Thoracic aorta (tissue), 2 donors: ENCODE measurements at regions not wholly inside any gene's neighbourhood (a gene's known extent, or its start where the extent isn't known, plus 50 kb on each side); places are given as distances from the start of the nearest gene placed in this dataset.

Experiments
- ATAC-seq: fragments of 150-250 bp; one replicate; pipeline ENCODE4 v1.8.0; 2017; ENCODE audit warnings: low read depth; ENCODE audit not compliant: insufficient number of reproducible peaks, low FRiP score
- DNase-seq: peaks from one replicate; pipeline ENCODE4 v3.0.0-alpha.2; 2020; ENCODE audit warnings: low spot score
- H3K27ac ChIP-seq, 2 donors: fragments of 200-600 bp; sonication (generic); 1 replicate in 1 of 2; 2 replicates in 1 of 2; pipeline ENCODE4 v1.5.1; 2016; ENCODE audit warnings: mild to moderate bottlenecking in 2 of 2, moderate library complexity in 2 of 2
- H3K27me3 ChIP-seq: fragments of 200-600 bp; sonication (generic); replicated peaks from 2 replicates; pipeline ENCODE4 v1.6.0; 2016; ENCODE audit warnings: mild to moderate bottlenecking; ENCODE audit not compliant: insufficient read depth
- H3K36me3 ChIP-seq: fragments of 200-600 bp; sonication (generic); one replicate; pipeline ENCODE4 v1.5.1; 2016
- H3K4me1 ChIP-seq, 2 donors: fragments of 200-600 bp; sonication (generic); 1 replicate in 1 of 2; 2 replicates in 1 of 2; pipeline versions ENCODE4 v1.5.1 to v1.6.0; 2016; ENCODE audit warnings: low read depth in 2 of 2, mild to moderate bottlenecking in 1 of 2; ENCODE audit not compliant: control insufficient read depth in 1 of 2
- H3K4me3 ChIP-seq: fragments of 200-600 bp; sonication (generic); 2 replicates; pipeline ENCODE4 v1.5.1; 2016; ENCODE audit warnings: mild to moderate bottlenecking
- H3K9me3 ChIP-seq: fragments of 200-600 bp; sonication (generic); 2 replicates; pipeline ENCODE4 v1.5.1; 2016
- CTCF ChIP-seq: fragments of 200-600 bp; sonication (generic); IDR thresholded peaks from one replicate; pipeline ENCODE4 v1.5.1; 2019; ENCODE audit warnings: antibody characterized with exemption

DNA sequence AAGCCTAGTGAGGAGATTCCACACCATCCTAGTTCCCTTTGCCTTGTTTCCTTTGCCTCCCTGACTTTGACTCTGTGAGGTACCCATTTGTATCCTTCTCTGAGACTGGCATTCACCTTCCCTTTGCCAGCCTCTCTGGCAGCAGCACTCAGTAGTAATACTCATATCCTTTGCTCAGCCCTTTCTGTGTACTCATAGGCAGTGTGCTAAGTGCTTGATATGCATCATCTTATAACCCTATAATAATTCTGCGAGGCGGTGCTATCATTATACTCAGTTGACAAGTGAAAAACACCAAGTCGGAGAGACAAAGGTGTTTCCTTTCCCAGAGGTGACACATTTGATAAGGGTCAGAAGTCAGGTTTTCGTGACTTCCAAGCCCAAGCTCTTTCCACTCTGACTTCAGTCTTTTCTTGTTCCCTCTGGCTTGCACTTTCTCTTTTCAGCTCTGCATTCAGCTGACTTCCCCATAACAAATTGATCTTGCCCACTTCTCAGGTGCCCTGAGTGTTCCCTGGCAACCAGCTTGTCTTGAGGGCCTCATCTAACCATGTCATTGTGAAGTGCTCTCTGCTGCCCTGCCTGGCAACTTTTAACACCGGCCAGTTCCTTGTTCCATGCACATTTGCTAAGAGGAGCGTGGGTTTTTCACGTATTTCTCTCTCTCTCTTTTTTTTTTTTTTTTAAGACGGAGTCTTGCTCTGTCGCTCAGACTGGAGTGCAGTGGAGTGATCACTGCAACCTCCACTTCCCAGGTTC, 94.5 kb upstream of the UPP2 start:
- Histone ChIP-seq H3K36me3 (no peaks in the 10 kb centered on the region), H3K4me1 (peaks cover 0 to 8% of the 10 kb centered on the region in 2 donors), H3K9me3 (no peaks in the 10 kb centered on the region), H3K27me3 (no peaks in the 10 kb centered on the region), H3K4me3 (no peak overlapping the region), H3K27ac (no peak overlapping the region)
- DNase-seq (no peak), ATAC-seq (no peak)
- TF ChIP-seq CTCF, result no peak

GRCh38 chr2:158004126-158004764, 97.4 kb upstream of the UPP2 start:
- DNase-seq (no peak), ATAC-seq (no peak)
- no peaks in the 10 kb centered on the region for H3K36me3 ChIP-seq
- H3K9me3 ChIP-seq, result no peaks in the 10 kb centered on the region
- no peak overlapping the region for H3K4me3 ChIP-seq
- no peaks in the 10 kb centered on the region for H3K27me3 ChIP-seq
- H3K4me1 ChIP-seq, result peaks cover 0 to 2% of the 10 kb centered on the region in 2 donors
- no peak for TF ChIP-seq CTCF
- no peak overlapping the region for H3K27ac ChIP-seq

GRCh38 chr2:158002079-158002478, 99.6 kb upstream of the UPP2 start:
- Histone ChIP-seq H3K27ac (no peak overlapping the region), H3K4me1 (no peaks in the 10 kb centered on the region), H3K27me3 (no peaks in the 10 kb centered on the region), H3K36me3 (no peaks in the 10 kb centered on the region), H3K4me3 (no peak overlapping the region), H3K9me3 (no peaks in the 10 kb centered on the region)
- ATAC-seq (no peak), DNase-seq (no peak)
- no peak for TF ChIP-seq CTCF

DNA sequence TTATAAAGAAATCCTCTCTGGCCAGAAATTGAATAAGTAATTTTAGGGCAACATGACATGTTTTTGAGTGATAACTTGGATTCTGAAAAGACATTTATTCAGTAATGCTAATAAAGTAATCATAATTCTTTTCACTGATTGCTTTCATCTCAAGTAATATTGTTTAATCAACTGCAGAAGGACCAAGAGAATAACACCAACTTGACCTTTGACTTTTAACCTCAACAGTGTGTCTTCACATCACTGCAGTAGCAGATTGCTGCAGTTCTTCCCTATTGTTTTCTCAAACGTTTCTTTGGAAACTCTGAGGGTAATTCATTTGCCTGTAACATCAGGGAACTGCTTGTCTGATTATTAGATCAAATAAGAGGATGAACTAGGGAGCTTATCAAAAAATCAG, 104.9 kb upstream of the UPP2 start:
- TF ChIP-seq CTCF, result no peak
- ATAC-seq, result no peak

GRCh38 chr2:157995117-157995516, 106.6 kb upstream of the UPP2 start:
- no peak for TF ChIP-seq CTCF
- no peak overlapping the region for H3K4me3 ChIP-seq
- ATAC-seq, result no peak

More for the DNA sequence above, 104.9 kb upstream of the UPP2 start:
- DNase-seq, result no peak
- H3K9me3 ChIP-seq, result no peaks in the 10 kb centered on the region
- H3K4me3 ChIP-seq, result no peak overlapping the region
- H3K27me3 ChIP-seq, result no peaks in the 10 kb centered on the region
- no peaks in the 10 kb centered on the region for H3K4me1 ChIP-seq
- no peak overlapping the region for H3K27ac ChIP-seq
- no peaks in the 10 kb centered on the region for H3K36me3 ChIP-seq

More at GRCh38 chr2:157995117-157995516, 106.6 kb upstream of the UPP2 start:
- H3K27ac ChIP-seq, result no peak overlapping the region
- H3K27me3 ChIP-seq, result no peaks in the 10 kb centered on the region
- no peaks in the 10 kb centered on the region for H3K36me3 ChIP-seq
- no peak for DNase-seq
- H3K4me1 ChIP-seq, result no peaks in the 10 kb centered on the region
- H3K9me3 ChIP-seq, result no peaks in the 10 kb centered on the region
